Caki2 (cell line): ENCODE measurements at regions not wholly inside any gene's neighbourhood (a gene's known extent, or its start where the extent isn't known, plus 50 kb on each side); places are given as distances from the start of the nearest gene placed in this dataset.

ENCODE experiments used
- DNase-seq: peaks from one replicate; pipeline ENCODE4 v3.0.0-alpha.2; 2015; ENCODE audit warnings: low read depth
- in situ Hi-C: cut with HindIII; loops from 2 replicates; pipeline ENCODE4 v1.10.0; 2016; ENCODE audit warnings: low sequenced_read_pairs, low pct_unique_long_range_greater_than_20kb, mixed read lengths

DNA sequence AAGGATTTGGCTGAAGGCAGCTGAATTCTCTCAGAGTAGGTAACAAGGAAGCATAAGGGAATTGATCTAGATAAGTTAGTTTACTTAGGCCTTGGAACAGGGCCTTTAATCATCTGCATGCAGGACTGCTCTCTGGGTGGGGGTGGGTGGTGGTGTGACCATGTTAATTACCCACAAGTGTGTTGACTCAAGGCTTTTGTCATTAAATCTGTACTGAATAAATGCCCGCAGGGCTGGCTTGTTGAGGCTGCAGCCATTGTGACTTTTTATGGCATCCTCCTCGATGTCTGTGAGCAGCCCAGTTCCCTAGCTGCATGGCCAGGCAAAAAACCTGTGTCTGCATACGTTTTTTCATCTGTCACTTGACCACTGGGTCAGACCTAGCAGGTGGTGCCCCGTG lies 63.5 kb upstream of the ASCC3 start:
- in situ Hi-C loops = no loop called here
- no peak for DNase-seq

DNA sequence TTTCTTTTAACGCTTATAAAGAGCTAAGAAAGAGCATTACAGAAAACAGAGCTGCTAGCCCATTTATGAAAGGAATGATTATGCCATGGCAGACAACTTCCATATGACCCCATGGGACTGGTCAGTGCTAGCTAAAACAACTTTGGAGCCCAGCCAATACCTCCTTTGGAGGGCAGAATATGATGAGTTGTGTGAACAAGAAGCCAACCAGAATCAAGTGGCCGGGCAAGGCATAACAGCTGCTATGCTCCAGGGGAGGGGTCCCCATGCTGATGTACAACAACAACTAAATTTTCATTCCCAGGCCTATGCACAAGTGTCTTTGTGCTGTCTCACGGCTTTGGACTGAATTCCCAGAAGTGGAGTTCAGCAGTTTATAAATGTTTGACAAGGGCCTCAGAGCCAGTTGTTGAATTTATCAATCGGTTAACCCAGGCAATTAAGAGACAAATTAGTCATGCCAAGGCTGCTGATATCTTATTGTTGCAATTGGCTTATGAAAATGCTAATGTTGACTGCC lies 65.0 kb upstream of the ASCC3 start:
- no peak for DNase-seq
- in situ Hi-C loops = no loop called here

DNA sequence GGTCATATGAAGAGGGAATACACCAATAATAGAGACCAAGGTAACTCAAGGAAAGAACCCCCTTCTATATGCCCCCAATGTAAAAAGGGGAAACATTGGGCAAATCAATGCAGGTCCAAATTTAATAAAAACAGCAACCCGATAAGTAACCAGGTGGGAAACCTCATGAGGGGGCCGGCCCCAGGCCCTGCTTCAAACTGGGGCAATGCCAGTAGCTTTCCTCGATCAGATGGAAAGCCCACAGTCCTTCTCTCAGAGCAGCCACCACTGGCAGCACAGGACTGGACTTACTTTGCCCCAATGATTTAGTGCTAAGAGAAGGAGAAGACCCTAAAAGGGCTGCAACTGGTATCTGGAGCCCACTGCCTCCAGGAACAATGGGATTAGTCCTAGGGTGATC lies 65.6 kb upstream of the ASCC3 start:
- in situ Hi-C loops = no loop called here

DNA sequence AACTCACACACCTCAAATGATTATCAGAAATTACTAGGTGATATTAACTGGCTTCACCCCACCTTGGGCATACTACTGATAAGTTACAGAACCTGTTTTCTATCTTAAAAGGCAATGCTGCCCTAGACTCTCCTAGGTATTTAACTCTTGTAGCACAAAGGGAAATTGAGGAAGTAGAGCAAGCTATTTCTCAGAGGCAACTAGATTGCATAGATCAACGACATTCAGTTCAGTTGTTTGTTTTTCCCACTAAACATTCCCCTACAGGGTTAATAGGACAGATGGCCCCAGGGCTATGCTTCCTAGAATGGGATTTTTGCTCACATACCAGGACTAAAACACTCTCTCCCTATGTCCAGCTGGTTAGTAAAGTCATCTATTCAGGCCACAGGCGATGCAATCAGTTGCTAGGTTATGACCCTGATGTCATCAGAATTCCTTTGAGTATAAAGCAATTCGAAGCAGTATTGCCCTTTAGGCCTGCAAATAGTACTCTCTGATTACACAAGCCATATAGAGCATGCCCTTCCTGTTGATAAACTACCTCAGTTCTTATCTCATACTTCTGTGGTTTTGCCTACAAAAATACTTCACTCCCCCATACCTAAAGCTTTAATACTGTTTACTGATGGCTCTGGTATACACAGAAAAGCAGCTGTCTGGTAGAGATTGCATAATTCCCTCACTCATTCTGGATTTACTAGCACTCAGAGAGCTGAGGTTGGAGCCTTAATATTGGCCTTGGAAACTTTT lies 67.4 kb upstream of the ASCC3 start:
- in situ Hi-C loops = no loop called here
- peak; percentile 3 for DNase-seq

More for the DNA sequence above, 65.6 kb upstream of the ASCC3 start:
- DNase-seq = no peak

DNA sequence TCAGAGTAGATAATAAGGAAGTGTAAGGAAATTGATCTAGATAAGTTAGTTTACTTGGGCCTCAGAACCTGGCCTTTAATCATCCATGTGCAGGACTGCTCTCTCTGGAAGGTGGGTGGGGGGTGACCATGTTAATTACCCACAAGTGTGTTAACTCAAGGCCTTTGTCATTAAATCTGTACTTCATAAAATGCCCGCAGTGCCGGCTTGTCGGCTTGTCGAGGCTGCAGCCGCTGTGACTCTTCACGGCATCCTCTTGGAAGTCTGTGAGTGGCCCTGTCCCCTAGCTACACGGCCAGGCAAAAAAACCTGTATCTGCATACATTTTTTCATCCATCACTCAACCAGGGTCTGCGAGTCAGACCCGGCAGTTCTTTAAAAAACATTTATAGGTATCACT lies 70.9 kb upstream of the ASCC3 start:
- in situ Hi-C loops = no loop called here
- no peak for DNase-seq

DNA sequence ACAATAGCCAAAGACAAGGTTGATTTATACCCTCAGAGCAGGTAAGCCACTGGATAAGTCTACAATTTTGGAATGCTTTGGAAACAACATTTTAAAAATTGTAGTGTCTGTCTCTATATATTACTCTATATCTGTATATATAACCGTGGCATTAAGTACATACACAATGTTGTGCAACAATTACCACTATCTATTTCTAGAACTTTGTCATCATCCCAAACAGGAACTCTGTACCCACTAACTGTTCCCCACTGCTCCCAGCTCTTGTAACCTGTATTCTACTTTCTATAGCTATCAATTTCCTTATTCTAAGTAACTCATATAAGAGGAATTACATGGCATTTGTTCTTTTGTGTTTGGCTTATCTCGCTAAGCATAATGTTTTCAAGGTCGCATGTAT lies 78.2 kb upstream of the ASCC3 start:
- in situ Hi-C loops = no loop called here
- no peak for DNase-seq

DNA sequence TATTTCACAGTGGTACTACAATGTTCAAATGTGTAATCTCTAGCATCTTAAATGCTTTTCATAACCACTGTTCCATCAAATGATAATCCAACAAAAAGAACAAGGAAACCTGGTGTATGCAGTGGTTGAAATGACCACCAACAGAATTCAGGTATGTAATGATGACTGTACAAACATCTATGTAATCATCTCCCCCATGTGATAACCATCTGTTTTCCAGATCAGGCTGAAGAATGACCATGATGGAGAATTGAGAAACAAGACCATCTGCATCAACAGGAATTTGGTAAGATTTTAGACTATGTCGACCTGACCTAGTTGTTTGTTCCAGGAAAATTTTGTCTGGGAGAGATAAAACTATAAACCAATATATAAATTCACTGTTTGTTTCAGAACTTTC lies 81.3 kb upstream of the ASCC3 start:
- no peak for DNase-seq
- in situ Hi-C loops = no loop called here

DNA sequence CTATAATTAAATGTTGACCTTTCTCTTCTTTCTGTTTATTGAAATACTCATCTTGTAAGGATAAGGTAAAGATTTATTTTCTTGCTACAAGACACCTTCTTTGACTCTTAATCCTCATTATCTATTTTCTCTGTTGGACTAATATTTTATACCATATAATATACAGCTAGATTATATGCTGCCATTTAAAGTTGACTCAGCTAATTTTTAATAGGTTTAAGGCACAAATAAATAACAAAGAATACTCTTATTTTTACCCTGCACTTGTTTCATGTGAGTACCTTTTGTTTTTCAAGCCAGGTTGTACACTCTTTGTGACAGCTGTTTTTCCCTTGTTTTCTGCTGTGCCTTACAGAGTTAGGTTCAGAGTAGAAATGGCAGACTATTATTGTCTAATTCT lies 83.9 kb upstream of the ASCC3 start:
- no peak for DNase-seq
- in situ Hi-C loops = no loop called here

DNA sequence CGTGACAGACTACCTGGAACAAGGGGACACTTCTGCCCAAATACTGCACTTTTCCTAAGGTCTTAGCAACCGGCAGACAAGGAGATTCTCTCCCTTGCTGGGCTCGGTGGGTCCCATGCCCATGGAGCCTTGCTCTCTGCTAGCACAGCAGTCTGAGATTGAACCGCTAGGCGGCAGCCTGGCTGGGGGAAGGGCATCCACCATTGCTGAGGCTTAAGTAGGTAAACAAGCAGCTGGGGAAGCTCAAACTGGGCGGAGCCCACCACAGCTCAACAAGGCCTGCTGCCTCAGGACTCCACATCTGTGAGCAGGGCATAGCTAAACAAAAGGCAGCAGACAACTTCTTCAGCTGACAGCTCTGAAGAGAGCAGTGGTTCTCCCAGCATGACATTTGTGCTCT lies 87.8 kb upstream of the ASCC3 start:
- no peak for DNase-seq
- in situ Hi-C loops = no loop called here

DNA sequence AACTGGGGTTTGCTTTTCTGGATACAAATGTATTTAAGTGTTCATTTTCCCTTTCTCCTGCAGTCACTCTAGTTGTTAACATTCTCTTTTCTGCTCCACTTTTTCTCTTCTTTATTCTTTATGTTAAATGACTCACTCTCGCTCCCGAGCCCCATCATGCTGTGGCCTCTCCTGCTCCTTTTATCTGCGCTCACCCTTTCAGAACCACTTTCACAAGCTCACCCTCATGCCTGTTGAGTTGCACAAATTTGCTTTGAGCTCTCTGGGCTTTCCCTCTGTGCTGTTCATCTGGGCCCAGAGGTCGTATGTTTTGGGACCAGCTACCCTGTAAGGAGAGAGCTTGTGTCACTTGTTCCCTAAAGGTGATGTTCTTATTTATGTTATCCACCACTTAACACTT lies 98.1 kb upstream of the ASCC3 start:
- in situ Hi-C loops = no loop called here
- no peak for DNase-seq

DNA sequence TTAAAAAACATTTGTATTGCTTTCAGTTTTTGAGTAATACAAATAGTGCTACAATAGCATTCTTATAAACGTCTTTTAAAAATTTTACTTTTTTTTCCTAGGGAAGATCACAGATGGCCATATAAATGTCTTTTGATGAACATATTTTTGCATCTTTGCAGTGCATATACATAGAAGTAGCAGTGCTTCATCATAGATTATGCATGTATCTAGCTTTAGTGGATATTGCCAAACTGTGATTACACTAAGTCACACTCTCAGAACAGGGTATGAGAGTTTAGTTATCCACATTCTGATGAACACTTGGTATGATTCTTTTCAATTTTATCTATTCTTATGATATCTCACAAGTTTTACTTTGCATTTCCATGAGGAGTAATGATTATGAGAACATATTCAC lies 99.8 kb upstream of the ASCC3 start:
- no peak for DNase-seq
- in situ Hi-C loops = no loop called here

DNA sequence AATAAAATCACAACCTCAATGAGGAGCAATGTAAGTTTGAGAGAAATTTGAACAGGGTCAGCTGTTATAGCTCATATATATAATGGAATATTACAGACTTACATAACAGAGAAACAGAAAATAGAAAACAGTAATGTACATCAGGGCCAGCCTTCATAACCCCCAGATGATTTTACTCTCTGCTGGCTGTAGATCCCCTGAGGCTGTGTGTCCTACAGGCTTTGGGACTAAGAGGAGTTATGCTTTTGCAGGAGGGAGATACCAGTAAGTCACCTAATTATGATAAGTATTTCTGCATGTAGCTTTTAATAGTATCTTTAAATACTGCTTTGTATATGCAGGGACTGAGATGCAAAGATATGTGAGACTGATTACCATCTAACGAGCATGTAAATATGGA lies 105.8 kb upstream of the ASCC3 start:
- no peak for DNase-seq
- in situ Hi-C loops = no loop called here

DNA sequence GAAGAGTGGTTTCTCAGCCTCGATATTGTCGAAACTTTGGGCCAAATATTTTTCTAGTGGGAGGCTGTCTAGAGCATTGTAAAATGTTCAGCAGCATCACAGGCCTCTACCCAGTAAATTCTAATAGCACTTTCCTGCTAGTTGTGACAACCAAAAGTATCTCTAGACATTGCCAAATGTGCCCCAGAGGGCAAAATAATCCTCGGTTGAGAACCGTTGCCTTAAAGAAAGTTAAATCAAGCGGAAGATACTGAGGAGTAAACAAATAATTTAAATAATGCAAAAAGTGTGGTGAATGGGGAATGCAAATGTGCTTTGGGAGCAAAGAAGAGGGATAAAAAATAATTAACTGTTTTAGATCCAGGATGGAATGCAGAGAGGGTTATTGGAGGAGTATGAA lies 106.4 kb upstream of the ASCC3 start:
- no peak for DNase-seq
- in situ Hi-C loops = no loop called here

DNA sequence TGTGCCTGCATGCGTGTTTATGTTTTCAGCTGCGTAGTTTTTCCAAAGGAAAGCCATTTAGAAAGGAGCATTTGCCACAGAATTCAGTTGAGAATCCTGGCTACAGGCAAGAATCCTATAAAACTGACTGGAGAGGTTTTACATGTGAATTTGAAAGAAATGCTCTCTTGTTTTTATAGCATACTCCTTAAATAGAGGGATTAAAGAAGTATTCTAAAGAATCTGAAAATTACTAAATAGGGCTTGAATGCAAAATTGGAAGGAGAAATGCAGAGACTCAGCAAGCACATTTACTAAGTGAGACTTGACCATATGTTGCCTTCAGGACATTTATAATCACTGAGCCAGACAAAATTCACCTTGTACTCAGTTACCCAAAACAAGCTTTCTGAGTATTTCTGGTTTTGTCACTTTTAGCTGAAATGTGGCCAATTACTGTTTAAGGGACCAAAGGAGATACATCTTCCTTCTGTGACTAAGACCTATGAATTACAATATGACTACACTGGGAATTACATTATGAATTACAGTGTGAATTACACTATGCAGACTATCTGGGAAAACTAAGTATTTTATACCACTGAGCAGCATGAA lies 107.4 kb upstream of the ASCC3 start:
- no peak for DNase-seq
- in situ Hi-C loops = no loop called here

DNA sequence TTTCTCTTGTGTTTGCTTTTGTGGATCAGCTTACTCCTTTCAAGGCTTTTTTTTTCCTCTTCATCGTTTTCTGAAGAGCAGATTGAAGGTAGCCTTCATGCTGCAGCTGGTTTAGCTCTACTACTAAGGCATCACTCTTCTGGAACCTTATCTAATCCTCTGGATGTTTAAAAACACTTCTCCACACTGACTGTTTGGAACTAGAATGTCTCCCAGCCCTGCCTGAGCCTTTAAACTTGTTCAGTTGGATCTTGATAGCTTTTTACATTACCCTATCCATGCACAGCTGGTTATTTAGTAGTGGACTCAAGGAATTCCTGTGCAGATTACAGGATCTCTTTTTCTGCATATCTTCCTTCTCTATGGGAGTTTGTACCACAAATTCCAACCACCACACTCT lies 108.9 kb upstream of the ASCC3 start:
- in situ Hi-C loops = no loop called here
- no peak for DNase-seq

DNA sequence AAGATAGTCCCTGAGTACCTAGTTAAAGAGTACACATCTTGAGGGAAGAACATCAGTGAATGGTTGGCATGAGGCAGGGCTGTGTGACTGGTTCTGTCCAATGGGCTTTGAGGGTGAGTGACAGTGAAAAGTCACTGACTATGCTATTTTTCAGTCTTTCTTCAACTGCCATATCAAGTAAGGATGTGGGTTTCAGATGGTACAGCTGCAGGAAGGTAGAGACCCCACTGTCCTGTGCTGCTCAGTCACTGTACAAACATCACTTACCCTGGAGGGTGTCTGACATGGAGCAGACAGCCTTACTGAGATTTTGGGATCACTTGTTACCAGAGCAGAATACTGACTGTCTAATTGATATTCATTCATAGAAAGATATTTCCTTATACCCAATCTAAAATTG lies 115.3 kb upstream of the ASCC3 start:
- in situ Hi-C loops = no loop called here
- no peak for DNase-seq

DNA sequence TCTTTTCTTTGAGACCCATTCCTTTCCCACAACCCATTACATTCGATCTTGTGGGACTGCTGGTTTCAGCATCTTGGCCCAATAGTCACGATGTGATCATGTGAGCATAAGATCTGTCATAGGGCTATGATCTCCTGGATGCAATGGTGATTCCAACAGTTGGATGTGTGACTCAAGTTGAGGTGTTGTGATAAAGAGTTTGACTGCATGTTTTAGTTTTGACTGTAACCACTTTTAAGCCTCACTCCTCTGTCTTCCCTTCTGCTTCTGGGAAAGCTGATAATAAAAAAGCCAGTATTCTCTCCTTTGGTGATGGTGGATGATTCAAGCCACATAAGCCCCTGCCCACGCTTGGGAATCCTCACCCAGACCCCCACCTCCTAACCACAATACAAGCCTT lies 117.0 kb upstream of the ASCC3 start:
- in situ Hi-C loops = no loop called here
- DNase-seq = no peak

DNA sequence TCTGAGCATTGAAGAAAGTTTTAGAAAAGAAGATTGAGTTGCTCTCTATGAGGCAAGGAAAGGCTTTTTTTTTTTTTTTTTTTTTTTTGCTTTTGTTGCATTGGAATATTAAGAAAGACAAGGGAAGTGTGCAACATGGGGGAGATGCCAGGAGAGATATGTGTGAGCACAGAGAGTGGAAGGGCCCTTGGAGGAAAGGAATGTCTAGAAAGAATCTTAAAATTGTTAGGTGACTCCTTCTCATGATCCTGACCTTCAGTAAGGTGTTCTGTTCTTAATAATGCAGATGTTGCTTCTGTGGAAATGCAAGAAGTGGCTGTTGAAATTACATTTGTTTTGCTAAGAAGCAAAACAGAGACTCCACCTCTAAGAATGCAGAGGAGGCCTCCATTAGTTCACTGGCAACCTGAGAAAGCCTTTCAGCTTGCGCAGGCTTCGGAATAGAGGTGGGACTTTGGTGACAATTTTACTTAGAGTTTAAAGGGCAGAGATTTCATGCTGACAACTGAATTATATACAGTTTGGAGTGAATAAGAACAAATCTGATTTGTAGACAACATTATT lies 118.0 kb upstream of the ASCC3 start:
- in situ Hi-C loops = no loop called here
- no peak for DNase-seq

DNA sequence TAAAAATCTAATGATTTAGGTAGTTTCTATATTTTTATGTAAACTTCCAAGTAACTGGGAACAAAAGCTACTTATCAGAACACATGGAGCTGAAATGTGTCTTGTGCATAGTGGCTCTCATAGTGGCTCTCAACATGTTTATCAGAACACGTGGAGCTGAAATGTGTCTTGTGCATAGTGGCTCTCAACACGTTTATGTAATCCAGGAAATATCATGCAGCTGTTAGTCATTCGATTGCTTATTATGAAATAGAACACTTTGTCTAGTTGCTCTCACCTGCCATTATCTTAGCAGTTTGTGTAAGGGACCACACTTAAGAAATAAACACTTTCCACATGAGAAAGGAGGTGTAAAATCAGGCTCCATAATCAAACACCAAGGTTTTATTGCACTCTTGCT lies 119.2 kb upstream of the ASCC3 start:
- in situ Hi-C loops = no loop called here

DNA sequence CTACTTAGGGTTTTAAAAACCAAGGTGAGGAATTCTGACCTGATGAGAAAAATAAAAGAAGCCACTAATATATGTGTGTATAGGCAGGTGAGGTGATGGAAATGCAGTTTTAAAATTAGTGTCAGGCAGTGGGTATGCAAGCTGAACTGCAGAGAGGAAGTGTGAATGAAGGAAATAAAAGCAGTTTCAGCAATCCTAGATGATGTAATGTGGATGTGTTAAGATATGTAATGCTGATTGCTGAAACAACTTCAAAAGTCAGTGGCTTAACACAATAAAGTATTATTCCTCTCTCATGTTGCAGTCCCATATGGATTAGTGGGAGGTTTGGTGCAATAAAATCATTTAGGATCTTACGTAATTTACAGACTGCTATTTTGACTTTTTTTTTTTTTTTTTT lies 119.9 kb upstream of the ASCC3 start:
- no peak for DNase-seq
- in situ Hi-C loops = no loop called here

More for the DNA sequence above, 119.2 kb upstream of the ASCC3 start:
- DNase-seq = no peak
